Esophagus muscularis mucosa (tissue), 3 donors: ENCODE measurements at regions not wholly inside any gene's neighbourhood (a gene's known extent, or its start where the extent isn't known, plus 50 kb on each side); places are given as distances from the start of the nearest gene placed in this dataset.

Source experiments
- CTCF ChIP-seq, 3 experiments: fragments of 200-600 bp in 2 of 3; fragments of 450-650 bp in 1 of 3; sonication (generic) in 2 of 3; IDR thresholded peaks; one replicate each; pipeline ENCODE4 v1.5.1; 2017 to 2019; ENCODE audit warnings: antibody characterized with exemption in 3 of 3, mild to moderate bottlenecking in 2 of 3, moderate library complexity in 1 of 3
- POLR2AphosphoS5 ChIP-seq, 2 donors: sonication (generic); formaldehyde crosslinking; IDR thresholded peaks; one replicate each; pipeline ENCODE4 v1.6.1; 2017; ENCODE audit warnings: antibody characterized with exemption in 2 of 2

GRCh38 chr21:23930565-23930964 is 1676.7 kb downstream of the MRPL39 start:
- no peak for TF ChIP-seq POLR2AphosphoS5 (IDR thresholded peaks at IDR 0.05)
- TF ChIP-seq CTCF (IDR thresholded peaks at IDR 0.05), result no peak
